Mesothelial cell of epicardium (in vitro differentiated cells): ENCODE measurements at regions not wholly inside any gene's neighbourhood (a gene's known extent, or its start where the extent isn't known, plus 50 kb on each side); places are given as distances from the start of the nearest gene placed in this dataset.

Experiments used
- DNase-seq, 2 experiments: peaks; one replicate each; pipeline ENCODE4 v3.0.0; 2021; ENCODE audit warnings: low spot score in 2 of 2; ENCODE audit not compliant: unreplicated experiment in 2 of 2
- H3K27ac Mint-ChIP-seq: 2 replicates; pipeline ENCODE4 v1.8.0; 2021; ENCODE audit warnings: mixed read lengths
- H3K27me3 Mint-ChIP-seq: 2 replicates; pipeline ENCODE4 v1.8.0; 2021; ENCODE audit warnings: low read depth, mixed read lengths
- H3K36me3 Mint-ChIP-seq: 2 replicates; pipeline ENCODE4 v1.8.0; 2021; ENCODE audit warnings: mixed read lengths
- H3K4me1 Mint-ChIP-seq: 2 replicates; pipeline ENCODE4 v1.8.0; 2021; ENCODE audit warnings: mixed read lengths
- H3K4me3 Mint-ChIP-seq: 2 replicates; pipeline ENCODE4 v1.8.0; 2021; ENCODE audit warnings: mild to moderate bottlenecking, moderate library complexity, mixed read lengths
- H3K9me3 Mint-ChIP-seq: 2 replicates; pipeline ENCODE4 v1.8.0; 2021; ENCODE audit warnings: mixed read lengths
- CTCF ChIP-seq: fragments of 200-600 bp; sonication (generic); IDR thresholded peaks from one replicate; pipeline ENCODE4 v1.5.0; 2021; ENCODE audit warnings: antibody characterized with exemption; ENCODE audit not compliant: unreplicated experiment

GRCh38 chr21:43321111-43321510, 105.8 kb downstream of the SIK1 start:
- Mint-ChIP-seq H3K4me3 (no peak overlapping the region), H3K27ac (no peak overlapping the region), H3K9me3 (peaks cover 8% of the 10 kb centered on the region), H3K27me3 (no peaks in the 10 kb centered on the region), H3K36me3 (no peaks in the 10 kb centered on the region), H3K4me1 (peaks cover 21% of the 10 kb centered on the region)
- DNase-seq: no peak
- TF ChIP-seq CTCF: no peak

GRCh38 chr21:43320526-43320925, 106.4 kb downstream of the SIK1 start:
- no peak for DNase-seq
- Mint-ChIP-seq H3K4me3 (no peak overlapping the region), H3K36me3 (no peaks in the 10 kb centered on the region), H3K9me3 (peaks cover 8% of the 10 kb centered on the region), H3K4me1 (peaks cover 18% of the 10 kb centered on the region), H3K27me3 (no peaks in the 10 kb centered on the region), H3K27ac (no peak overlapping the region)
- no peak for TF ChIP-seq CTCF

GRCh38 chr21:43318841-43319781, 107.8 kb downstream of the SIK1 start:
- no peak for DNase-seq
- Mint-ChIP-seq H3K36me3 (no peaks in the 10 kb centered on the region), H3K4me3 (no peak overlapping the region), H3K4me1 (peaks cover 21% of the 10 kb centered on the region), H3K27ac (peak overlapping the region; percentile 50), H3K9me3 (peaks cover 8% of the 10 kb centered on the region), H3K27me3 (no peaks in the 10 kb centered on the region)
- TF ChIP-seq CTCF: no peak

- H3K4me3 Mint-ChIP-seq: no peak overlapping the region
- no peak for DNase-seq
- no peak overlapping the region for H3K27ac Mint-ChIP-seq
- H3K36me3 Mint-ChIP-seq: no peaks in the 10 kb centered on the region
- no peaks in the 10 kb centered on the region for H3K27me3 Mint-ChIP-seq
- H3K4me1 Mint-ChIP-seq: peaks cover 24% of the 10 kb centered on the region
- no peak for TF ChIP-seq CTCF
- H3K9me3 Mint-ChIP-seq: peaks cover 8% of the 10 kb centered on the region
Observed at GRCh38 chr21:43318368-43318767, 108.6 kb downstream of the SIK1 start.

GRCh38 chr21:43317959-43318358, 109.0 kb downstream of the SIK1 start:
- Mint-ChIP-seq H3K4me1 (peaks cover 27% of the 10 kb centered on the region), H3K27me3 (no peaks in the 10 kb centered on the region), H3K9me3 (peaks cover 8% of the 10 kb centered on the region), H3K4me3 (no peak overlapping the region), H3K27ac (no peak overlapping the region), H3K36me3 (no peaks in the 10 kb centered on the region)
- TF ChIP-seq CTCF: no peak
- DNase-seq: no peak
